ENCODE measurements at regions not wholly inside any gene's neighbourhood (a gene's known extent, or its start where the extent isn't known, plus 50 kb on each side); places are given as distances from the start of the nearest gene placed in this dataset.

DNA sequence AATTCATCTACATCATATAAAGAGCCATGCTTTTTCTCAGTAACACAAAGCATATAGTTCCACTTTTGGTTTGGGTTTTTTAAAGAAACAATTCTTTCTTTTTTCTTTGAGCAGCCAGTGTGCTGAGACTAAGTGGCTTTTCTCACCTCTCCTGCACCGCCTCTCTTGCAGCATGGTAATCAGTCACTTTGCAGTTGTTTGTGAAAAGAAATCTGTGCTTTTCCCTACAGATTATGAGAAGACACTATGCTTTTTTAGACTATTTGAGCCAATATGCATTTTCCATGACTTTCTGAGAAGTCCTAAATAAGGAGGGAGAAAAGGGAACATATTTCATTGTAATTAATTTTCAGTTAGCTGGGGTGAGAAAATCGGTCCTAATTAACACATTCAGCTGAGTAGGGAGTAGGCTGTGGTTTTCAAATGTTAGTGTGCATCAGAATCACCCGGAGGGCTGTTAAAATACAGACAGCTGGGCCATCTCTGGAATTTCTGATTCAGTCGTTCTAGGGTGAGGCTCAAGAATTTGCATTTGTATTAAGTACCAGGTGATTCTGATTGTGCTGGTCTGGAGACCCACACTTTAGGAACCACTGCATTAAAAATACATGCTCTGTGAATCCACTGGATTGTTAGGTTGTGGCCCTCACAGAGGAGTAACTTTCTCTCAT lies 155.2 kb downstream of the TINAG start:
- Histone ChIP-seq H3K27me3 (no peaks in the 10 kb centered on the region), H3K4me1 (no peaks in the 10 kb centered on the region), H3K4me3 (no peak overlapping the region), H3K36me3 (no peaks in the 10 kb centered on the region), H3K27ac (no peak overlapping the region), H3K9me3 (no peaks in the 10 kb centered on the region)
- ATAC-seq = no peak
- DNase-seq = no peak
- intact Hi-C loops (cut with DNase I) = no loop called here
- TF ChIP-seq, protein P1, sequence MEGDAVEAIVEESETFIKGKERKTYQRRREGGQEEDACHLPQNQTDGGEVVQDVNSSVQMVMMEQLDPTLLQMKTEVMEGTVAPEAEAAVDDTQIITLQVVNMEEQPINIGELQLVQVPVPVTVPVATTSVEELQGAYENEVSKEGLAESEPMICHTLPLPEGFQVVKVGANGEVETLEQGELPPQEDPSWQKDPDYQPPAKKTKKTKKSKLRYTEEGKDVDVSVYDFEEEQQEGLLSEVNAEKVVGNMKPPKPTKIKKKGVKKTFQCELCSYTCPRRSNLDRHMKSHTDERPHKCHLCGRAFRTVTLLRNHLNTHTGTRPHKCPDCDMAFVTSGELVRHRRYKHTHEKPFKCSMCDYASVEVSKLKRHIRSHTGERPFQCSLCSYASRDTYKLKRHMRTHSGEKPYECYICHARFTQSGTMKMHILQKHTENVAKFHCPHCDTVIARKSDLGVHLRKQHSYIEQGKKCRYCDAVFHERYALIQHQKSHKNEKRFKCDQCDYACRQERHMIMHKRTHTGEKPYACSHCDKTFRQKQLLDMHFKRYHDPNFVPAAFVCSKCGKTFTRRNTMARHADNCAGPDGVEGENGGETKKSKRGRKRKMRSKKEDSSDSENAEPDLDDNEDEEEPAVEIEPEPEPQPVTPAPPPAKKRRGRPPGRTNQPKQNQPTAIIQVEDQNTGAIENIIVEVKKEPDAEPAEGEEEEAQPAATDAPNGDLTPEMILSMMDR (IDR thresholded peaks at IDR 0.05) = no peak

DNA sequence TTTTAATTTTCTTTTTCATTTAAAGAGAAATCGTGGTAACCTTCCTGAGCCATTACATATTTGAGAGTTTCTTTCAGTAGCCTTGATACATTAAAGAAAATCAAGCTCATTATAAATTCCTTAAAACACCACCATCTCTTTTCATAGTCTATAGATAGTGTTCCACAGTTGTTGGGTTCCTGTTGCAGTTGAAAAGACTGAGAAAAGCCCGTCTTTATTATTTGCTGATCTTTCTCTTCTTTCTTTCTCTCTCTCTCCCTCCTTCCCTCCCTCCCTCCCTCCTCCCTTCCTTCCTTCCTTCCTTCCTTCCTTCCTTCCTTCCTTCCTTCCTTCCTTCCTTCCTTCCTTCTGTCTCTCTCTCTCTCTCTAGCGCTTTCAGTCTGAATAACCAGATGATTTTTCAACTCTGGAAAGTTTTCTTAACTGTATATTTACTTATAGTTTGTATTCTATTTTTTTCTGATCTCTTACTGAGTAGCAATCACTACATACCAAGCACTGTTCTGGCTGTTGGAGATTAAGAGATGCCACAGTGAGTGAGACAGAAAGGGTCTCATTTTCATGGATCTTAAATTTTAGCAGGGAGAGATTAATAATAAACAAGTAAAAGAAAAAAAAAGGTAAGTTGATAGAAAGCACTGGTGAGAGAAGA lies 157.5 kb downstream of the TINAG start:
- TF ChIP-seq, protein P1 (IDR thresholded peaks at IDR 0.05) = no peak
- Histone ChIP-seq H3K27me3 (no peaks in the 10 kb centered on the region), H3K4me1 (no peaks in the 10 kb centered on the region), H3K9me3 (no peaks in the 10 kb centered on the region), H3K27ac (no peak overlapping the region), H3K4me3 (no peak overlapping the region), H3K36me3 (no peaks in the 10 kb centered on the region)
- no peak for ATAC-seq
- DNase-seq = no peak
- intact Hi-C loops (cut with DNase I) = no loop called here

DNA sequence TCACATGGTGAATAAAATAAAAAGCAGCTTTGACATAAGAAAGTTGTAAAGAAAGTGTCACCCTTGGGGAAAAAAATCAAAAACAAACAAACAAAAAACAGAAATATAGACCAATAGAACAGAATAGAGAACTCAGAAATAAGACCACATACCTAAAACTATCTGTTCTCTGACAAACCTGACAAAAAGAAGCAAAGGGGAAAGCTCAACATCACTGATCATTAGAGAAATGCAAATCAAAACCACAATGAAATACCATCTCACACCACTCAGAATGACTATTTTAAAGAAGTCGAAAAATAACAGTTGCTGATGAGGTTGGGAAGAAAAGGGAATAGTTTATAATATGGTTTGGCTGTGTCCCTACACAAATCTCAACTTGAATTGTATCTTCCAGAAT lies 159.1 kb downstream of the TINAG start:
- H3K27ac ChIP-seq = no peak overlapping the region
- TF ChIP-seq, protein P1 (IDR thresholded peaks at IDR 0.05) = no peak
- intact Hi-C loops (cut with DNase I) = no loop called here
- H3K4me1 ChIP-seq = no peaks in the 10 kb centered on the region
- H3K36me3 ChIP-seq = no peaks in the 10 kb centered on the region
- H3K9me3 ChIP-seq = no peaks in the 10 kb centered on the region
- ATAC-seq (no peak), DNase-seq (no peak)
- no peaks in the 10 kb centered on the region for H3K27me3 ChIP-seq
- H3K4me3 ChIP-seq = no peak overlapping the region

GRCh38 chr6:54473328-54473727 lies 165.1 kb downstream of the TINAG start:
- ATAC-seq (no peak), DNase-seq (no peak)
- TF ChIP-seq, protein P1 (IDR thresholded peaks at IDR 0.05) = no peak
- Histone ChIP-seq H3K9me3 (no peaks in the 10 kb centered on the region), H3K27me3 (no peaks in the 10 kb centered on the region), H3K4me1 (no peaks in the 10 kb centered on the region), H3K4me3 (no peak overlapping the region), H3K27ac (no peak overlapping the region), H3K36me3 (no peaks in the 10 kb centered on the region)
- intact Hi-C loops (cut with DNase I) = no loop called here

- H3K27me3 ChIP-seq = no peaks in the 10 kb centered on the region
- H3K27ac ChIP-seq = no peak overlapping the region
- TF ChIP-seq, protein P1 (IDR thresholded peaks at IDR 0.05) = no peak
- no peaks in the 10 kb centered on the region for H3K36me3 ChIP-seq
- DNase-seq (no peak), ATAC-seq (no peak)
- intact Hi-C loops (cut with DNase I) = no loop called here
- H3K4me1 ChIP-seq = no peaks in the 10 kb centered on the region
- H3K4me3 ChIP-seq = no peak overlapping the region
- H3K9me3 ChIP-seq = no peaks in the 10 kb centered on the region
These were observed 166.7 kb downstream of the TINAG start for GRCh38 chr6:54474898-54475297.
